Mammary epithelial cell (primary cell): ENCODE measurements at regions not wholly inside any gene's neighbourhood (a gene's known extent, or its start where the extent isn't known, plus 50 kb on each side); places are given as distances from the start of the nearest gene placed in this dataset.

ENCODE experiments used
- EZH2 ChIP-seq: IDR thresholded peaks from 2 replicates; pipeline ENCODE4 v1.6.1; 2012; ENCODE audit warnings: low read length, inconsistent platforms, borderline replicate concordance
- TF ChIP-seq, protein P1 (sequence below), 2 donors: IDR thresholded peaks in 1 of 2; conservative IDR thresholded peaks in 1 of 2; 2 replicates each; pipeline ENCODE4 v1.5.1; 2011 to 2012; ENCODE audit warnings: inconsistent platforms in 2 of 2, low read length in 2 of 2, mild to moderate bottlenecking in 2 of 2, control low read depth in 1 of 2, low read depth in 1 of 2; ENCODE audit not compliant: insufficient read depth in 1 of 2; ENCODE audit errors: extremely low read depth in 1 of 2

- TF ChIP-seq, protein P1, sequence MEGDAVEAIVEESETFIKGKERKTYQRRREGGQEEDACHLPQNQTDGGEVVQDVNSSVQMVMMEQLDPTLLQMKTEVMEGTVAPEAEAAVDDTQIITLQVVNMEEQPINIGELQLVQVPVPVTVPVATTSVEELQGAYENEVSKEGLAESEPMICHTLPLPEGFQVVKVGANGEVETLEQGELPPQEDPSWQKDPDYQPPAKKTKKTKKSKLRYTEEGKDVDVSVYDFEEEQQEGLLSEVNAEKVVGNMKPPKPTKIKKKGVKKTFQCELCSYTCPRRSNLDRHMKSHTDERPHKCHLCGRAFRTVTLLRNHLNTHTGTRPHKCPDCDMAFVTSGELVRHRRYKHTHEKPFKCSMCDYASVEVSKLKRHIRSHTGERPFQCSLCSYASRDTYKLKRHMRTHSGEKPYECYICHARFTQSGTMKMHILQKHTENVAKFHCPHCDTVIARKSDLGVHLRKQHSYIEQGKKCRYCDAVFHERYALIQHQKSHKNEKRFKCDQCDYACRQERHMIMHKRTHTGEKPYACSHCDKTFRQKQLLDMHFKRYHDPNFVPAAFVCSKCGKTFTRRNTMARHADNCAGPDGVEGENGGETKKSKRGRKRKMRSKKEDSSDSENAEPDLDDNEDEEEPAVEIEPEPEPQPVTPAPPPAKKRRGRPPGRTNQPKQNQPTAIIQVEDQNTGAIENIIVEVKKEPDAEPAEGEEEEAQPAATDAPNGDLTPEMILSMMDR (conservative IDR thresholded peaks at IDR 0.05 in 1 of 2, IDR thresholded peaks at IDR 0.05 in 1 of 2; ENCODE audit: extremely low read depth in 1 of 2, insufficient read depth in 1 of 2, low read depth in 1 of 2, low read length in 2 of 2), result no peak
- no peak for TF ChIP-seq EZH2
These were observed 56.3 kb upstream of the SNX2 start for GRCh38 chr5:122718611-122719010.
